GM12878 (cell line): ENCODE measurements at regions not wholly inside any gene's neighbourhood (a gene's known extent, or its start where the extent isn't known, plus 50 kb on each side); places are given as distances from the start of the nearest gene placed in this dataset.
A peak's percentile ranks its signal among the peaks of the same experiment; 100 is the strongest.
"Not testable (repeated sequence)": the region's sequence is repeated elsewhere in the genome, so short reads cannot be mapped to it uniquely, and the experiment has no call there.

Experiments
- ATAC-seq: fragments of 200-7000 bp; cut with Tn5 transposase; 3 replicates; pipeline ENCODE4 v1.9.1; 2020; ENCODE audit warnings: mild to moderate bottlenecking, moderate library complexity
- BruUV-seq: library from RNA; stranded (reverse); fragments of 400-500 nt; replicated peaks from 2 replicates; lab custom pipeline; 2021; lab: Mats Ljungman, UMichigan
- CTCF ChIA-PET: fragments of 300-600 bp; sonication (Branson Sonifier 250); formaldehyde crosslinking; extraction: SDS; loops from one replicate; lab custom pipeline; 2021; ENCODE audit warnings: inconsistent platforms; lab: Yijun Ruan, JAX
- POLR2A ChIA-PET: fragments of 350-600 bp; formaldehyde crosslinking; extraction: SDS; loops from one replicate; lab custom pipeline; 2021; ENCODE audit warnings: inconsistent platforms; lab: Charles Lee
- RAD21 ChIA-PET: fragments of 300-600 bp; sonication (Branson Sonifier 250); formaldehyde crosslinking; loops from one replicate; lab custom pipeline; 2023; ENCODE audit warnings: antibody characterized with exemption; ENCODE audit not compliant: unreplicated experiment; lab: Charles Lee
- SMC1A ChIA-PET: fragments of 300-600 bp; sonication (Branson Sonifier 250); formaldehyde crosslinking; loops from one replicate; lab custom pipeline; 2023; ENCODE audit not compliant: unreplicated experiment, uncharacterized antibody; lab: Charles Lee
- DNase-seq: peaks from one replicate; pipeline ENCODE4 v3.0.0-alpha.2; 2011; ENCODE audit warnings: low read depth, low spot score
- FAIRE-seq: peaks from 3 replicates; lab custom pipeline; 2011; peaks lifted over from hg19 to GRCh38; lab: Jason Lieb, UNC
- H2AFZ ChIP-seq: 2 replicates; pipeline ENCODE4 v1.6.0; 2011; ENCODE audit warnings: low read depth, low read length, control low read depth; ENCODE audit not compliant: control insufficient read depth
- H3K27ac ChIP-seq: 2 replicates; pipeline ENCODE4 v1.5.1; 2011; ENCODE audit warnings: control low read depth; ENCODE audit not compliant: control insufficient read depth, insufficient read depth
- H3K27me3 ChIP-seq, 2 experiments: replicated peaks in 1 of 2; 2 replicates each; pipeline versions ENCODE4 v1.6.0 to v1.6.1; 2011; ENCODE audit warnings: low read length in 1 of 2; ENCODE audit not compliant: control insufficient read depth in 2 of 2, insufficient read depth in 2 of 2
- H3K36me3 ChIP-seq, 2 experiments: 2 replicates each; pipeline ENCODE4 v1.5.1; 2011; ENCODE audit warnings: low read length in 1 of 2; ENCODE audit not compliant: control insufficient read depth in 2 of 2, insufficient read depth in 2 of 2
- H3K4me1 ChIP-seq: 2 replicates; pipeline ENCODE4 v1.6.1; 2011; ENCODE audit warnings: mild to moderate bottlenecking, low read length, moderate library complexity, mixed read lengths; ENCODE audit not compliant: control insufficient read depth, insufficient read depth
- H3K4me2 ChIP-seq: 2 replicates; pipeline ENCODE4 v1.6.0; 2011; ENCODE audit warnings: control low read depth; ENCODE audit not compliant: control insufficient read depth, insufficient read depth
- H3K4me3 ChIP-seq: fragments of 200-600 bp; sonication (generic); 2 replicates; pipeline ENCODE4 v1.5.1; 2016
- H3K79me2 ChIP-seq: 2 replicates; pipeline ENCODE4 v1.6.0; 2011; ENCODE audit warnings: low read length; ENCODE audit not compliant: control insufficient read depth, insufficient read depth
- H3K9ac ChIP-seq: 2 replicates; pipeline ENCODE4 v1.8.0; 2011; ENCODE audit warnings: low read length, control low read depth, mixed read lengths; ENCODE audit not compliant: control insufficient read depth, insufficient read depth
- H3K9me3 ChIP-seq: replicated peaks from 3 replicates; pipeline ENCODE4 v1.5.1; 2011; ENCODE audit warnings: mild to moderate bottlenecking, low read length; ENCODE audit not compliant: control insufficient read depth, insufficient read depth
- H4K20me1 ChIP-seq: 2 replicates; pipeline ENCODE4 v1.6.0; 2011; ENCODE audit not compliant: control insufficient read depth, insufficient read depth
- CTCF ChIP-seq, 3 experiments: IDR thresholded peaks in 2 of 3; conservative IDR thresholded peaks in 1 of 3; 2 replicates each; pipeline ENCODE4 v1.5.1; 2011; ENCODE audit warnings: low read depth in 3 of 3, low read length in 3 of 3, mild to moderate bottlenecking in 3 of 3, control low read depth in 2 of 3, moderate library complexity in 2 of 3, inconsistent platforms in 1 of 3, mixed read lengths in 1 of 3; ENCODE audit not compliant: control insufficient read depth in 2 of 3, insufficient read depth in 1 of 3; ENCODE audit errors: extremely low read depth in 1 of 3
- WGBS: methylation state at CpG from one replicate; pipeline ENCODE4 v1.1.6; 2016; ENCODE audit warnings: low lambda C conversion rate; ENCODE audit not compliant: insufficient replicate concordance, insufficient coverage; ENCODE audit errors: missing lambda C conversion rate; 5-methylcytosine and 5-hydroxymethylcytosine counted together
- in situ Hi-C: fragments of 300-500 bp; cut with MboI; formaldehyde crosslinking; loops from 9 replicates; pipeline ENCODE4 v1.14.3; 2018; ENCODE audit warnings: mixed read lengths
- intact Hi-C: fragments of 100-400 bp; cut with micrococcal nuclease; formaldehyde crosslinking; loops from one replicate; pipeline ENCODE4 v1.14.2; 2022; ENCODE audit not compliant: unreplicated experiment

GRCh38 chr14:106706488-106706887 is 1180.1 kb downstream of the TMEM121 start:
- H3K9me3 ChIP-seq, SMC1A ChIA-PET, H4K20me1 ChIP-seq, RAD21 ChIA-PET, H3K79me2 ChIP-seq, H3K9ac ChIP-seq, intact Hi-C loops, POLR2A ChIA-PET, in situ Hi-C loops, FAIRE-seq, H2AFZ ChIP-seq, H3K4me3 ChIP-seq, H3K36me3 ChIP-seq, H3K4me1 ChIP-seq, H3K27ac ChIP-seq, H3K4me2 ChIP-seq, BruUV-seq, DNase-seq, H3K27me3 ChIP-seq: not testable (repeated sequence)
- WGBS = 15% methylated on average over 3 of the region's 4 CpGs
- ATAC-seq = peak; percentile 76
- CTCF ChIA-PET = interaction anchor here (0.7 to 1.8 kb wide), 5 partner anchors 11 to 124 kb away, joined by 3 to 10 read pairs (median 3); no protein-coding TSS in a partner anchor
- TF ChIP-seq CTCF (IDR thresholded peaks at IDR 0.05 in 2 of 3, conservative IDR thresholded peaks at IDR 0.05 in 1 of 3; ENCODE audit: control insufficient read depth in 2 of 3, extremely low read depth in 1 of 3, insufficient read depth in 1 of 3, low read depth in 3 of 3, low read length in 3 of 3) = 0 out of 6 replicates have a peak, but pooled peaks of 1 of the 3 experiments have one; percentile 19

GRCh38 chr14:106710187-106710586 is 1183.8 kb downstream of the TMEM121 start:
- POLR2A ChIA-PET, FAIRE-seq, BruUV-seq, DNase-seq, ATAC-seq, H3K9me3 ChIP-seq, H3K4me1 ChIP-seq, H3K27ac ChIP-seq, SMC1A ChIA-PET, H3K36me3 ChIP-seq, H3K4me2 ChIP-seq, H3K27me3 ChIP-seq, H4K20me1 ChIP-seq, in situ Hi-C loops, H3K4me3 ChIP-seq, H3K9ac ChIP-seq, H2AFZ ChIP-seq, intact Hi-C loops, H3K79me2 ChIP-seq: not testable (repeated sequence)
- WGBS = 60% methylated on average over 6 of the region's 7 CpGs
- ChIA-PET RAD21 (interaction anchor here (0.7 kb wide), 1 partner anchor 120 kb away, joined by 3 read pairs; no protein-coding TSS in a partner anchor), CTCF (interaction anchor here (1.5 kb wide), 1 partner anchor 18 kb away, joined by 5 read pairs; no protein-coding TSS in a partner anchor)
